Neuron (in vitro differentiated cells): ENCODE measurements at regions not wholly inside any gene's neighbourhood (a gene's known extent, or its start where the extent isn't known, plus 50 kb on each side); places are given as distances from the start of the nearest gene placed in this dataset.

Source experiments
- H2AFZ ChIP-seq: one replicate; pipeline ENCODE4 v1.6.1; 2013; ENCODE audit warnings: low read depth, mild to moderate bottlenecking, inconsistent platforms, low read length, moderate library complexity
- H3K27me3 ChIP-seq: one replicate; pipeline ENCODE4 v1.6.1; 2013; ENCODE audit warnings: low read length; ENCODE audit not compliant: insufficient read depth
- H3K36me3 ChIP-seq: one replicate; pipeline ENCODE4 v1.6.1; 2013; ENCODE audit warnings: low read length; ENCODE audit not compliant: insufficient read depth
- H3K4me1 ChIP-seq: one replicate; pipeline ENCODE4 v1.6.1; 2013; ENCODE audit warnings: low read length; ENCODE audit not compliant: insufficient read depth
- H3K4me3 ChIP-seq: 2 replicates; pipeline ENCODE4 v1.5.1; 2013; ENCODE audit warnings: mild to moderate bottlenecking, low read length, moderate library complexity
- H3K9me3 ChIP-seq: one replicate; pipeline ENCODE4 v1.6.1; 2013; ENCODE audit warnings: low read length

GRCh38 chr14:101234244-101234937, 326.9 kb upstream of the DIO3 start:
- peaks cover 21% of the 10 kb centered on the region for H3K4me1 ChIP-seq
- no peak overlapping the region for H3K4me3 ChIP-seq
- H3K27me3 ChIP-seq: no peaks in the 10 kb centered on the region
- H3K36me3 ChIP-seq: no peaks in the 10 kb centered on the region
- no peaks in the 10 kb centered on the region for H3K9me3 ChIP-seq
- no peak overlapping the region for H2AFZ ChIP-seq

- H2AFZ ChIP-seq: no peak overlapping the region
- H3K4me3 ChIP-seq: no peak overlapping the region
- H3K9me3 ChIP-seq: no peaks in the 10 kb centered on the region
- no peaks in the 10 kb centered on the region for H3K27me3 ChIP-seq
- H3K4me1 ChIP-seq: peaks cover 21% of the 10 kb centered on the region
- no peaks in the 10 kb centered on the region for H3K36me3 ChIP-seq
Observed at GRCh38 chr14:101234999-101235334, 326.3 kb upstream of the DIO3 start.

GRCh38 chr14:101235335-101236103, 325.8 kb upstream of the DIO3 start:
- Histone ChIP-seq H3K27me3 (no peaks in the 10 kb centered on the region), H3K4me3 (no peak overlapping the region), H2AFZ (no peak overlapping the region), H3K4me1 (peaks cover 21% of the 10 kb centered on the region), H3K36me3 (no peaks in the 10 kb centered on the region), H3K9me3 (no peaks in the 10 kb centered on the region)

DNA sequence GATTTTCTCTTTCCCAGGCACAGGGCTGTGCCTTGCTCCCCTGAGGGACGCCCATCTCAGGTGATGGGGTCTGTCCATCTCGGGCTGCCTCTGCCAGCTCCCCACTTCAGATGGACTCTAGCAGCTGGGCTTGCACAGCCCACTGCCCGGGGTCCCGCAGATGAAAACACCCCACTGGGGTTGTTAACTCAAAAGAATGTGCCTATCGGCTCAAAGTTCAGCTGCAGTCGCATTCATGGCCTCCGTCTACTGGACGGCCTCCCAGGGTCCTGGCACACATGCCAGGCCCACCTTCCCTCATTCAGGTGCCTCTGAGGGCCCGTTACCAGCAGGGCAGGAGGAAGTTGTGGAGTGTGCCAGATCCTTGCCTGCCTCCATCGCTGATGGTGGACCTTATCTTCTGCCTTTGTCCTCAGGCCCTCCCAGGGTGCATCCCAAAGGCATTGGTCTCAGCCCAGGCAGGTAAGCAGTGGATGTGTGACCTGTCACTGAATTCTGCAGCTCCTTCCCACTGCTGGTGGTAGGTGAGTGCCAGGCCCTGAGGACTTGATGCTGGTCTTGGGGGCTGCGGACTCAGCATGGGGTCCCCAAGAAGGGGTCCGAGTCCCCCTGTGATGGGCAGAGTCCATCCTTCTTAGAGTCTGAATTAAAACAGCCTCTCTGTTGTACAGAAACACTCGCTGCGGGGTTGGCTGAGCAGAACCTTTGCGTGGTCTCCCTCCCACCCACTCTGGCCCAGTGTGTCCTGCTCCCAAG, 324.6 kb upstream of the DIO3 start:
- Histone ChIP-seq H2AFZ (no peak overlapping the region), H3K4me3 (no peak overlapping the region), H3K4me1 (peaks cover 22% of the 10 kb centered on the region), H3K9me3 (no peaks in the 10 kb centered on the region), H3K36me3 (no peaks in the 10 kb centered on the region), H3K27me3 (no peaks in the 10 kb centered on the region)

- Histone ChIP-seq H3K9me3 (no peaks in the 10 kb centered on the region), H3K4me3 (no peak overlapping the region), H3K4me1 (peaks cover 24% of the 10 kb centered on the region), H3K27me3 (no peaks in the 10 kb centered on the region), H3K36me3 (no peaks in the 10 kb centered on the region), H2AFZ (no peak overlapping the region)
Observed at GRCh38 chr14:101237252-101237616, 324.1 kb upstream of the DIO3 start.

DNA sequence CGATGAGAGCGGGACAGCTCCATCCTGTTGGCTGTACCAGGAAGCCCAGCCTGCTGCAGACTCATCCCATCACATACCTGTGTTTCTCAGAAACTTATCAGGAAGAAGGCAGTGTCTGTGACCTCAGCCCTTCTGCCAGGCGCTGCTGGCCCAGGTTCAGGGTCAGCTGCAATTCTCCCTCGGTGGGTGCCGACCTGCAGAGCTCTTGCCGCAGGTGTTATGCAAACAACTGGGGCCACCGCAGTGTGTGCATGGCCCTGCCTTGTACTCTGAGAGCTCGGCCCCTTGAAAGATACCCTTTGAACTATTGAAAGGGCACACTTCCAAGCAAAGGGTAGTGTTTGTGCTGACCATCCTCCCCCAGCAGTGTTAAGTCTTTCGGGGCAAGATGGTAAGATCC, 322.2 kb upstream of the DIO3 start:
- Histone ChIP-seq H3K36me3 (no peaks in the 10 kb centered on the region), H2AFZ (no peak overlapping the region), H3K4me1 (peaks cover 14% of the 10 kb centered on the region), H3K4me3 (no peak overlapping the region), H3K27me3 (no peaks in the 10 kb centered on the region), H3K9me3 (no peaks in the 10 kb centered on the region)

GRCh38 chr14:101241147-101241546, 320.1 kb upstream of the DIO3 start:
- Histone ChIP-seq H2AFZ (no peak overlapping the region), H3K27me3 (no peaks in the 10 kb centered on the region), H3K36me3 (no peaks in the 10 kb centered on the region), H3K4me1 (peaks cover 2% of the 10 kb centered on the region), H3K4me3 (no peak overlapping the region), H3K9me3 (no peaks in the 10 kb centered on the region)

GRCh38 chr14:101241807-101242278, 319.5 kb upstream of the DIO3 start:
- Histone ChIP-seq H3K4me3 (no peak overlapping the region), H3K27me3 (no peaks in the 10 kb centered on the region), H2AFZ (no peak overlapping the region), H3K36me3 (no peaks in the 10 kb centered on the region), H3K9me3 (peaks cover 2% of the 10 kb centered on the region), H3K4me1 (peaks cover 2% of the 10 kb centered on the region)

DNA sequence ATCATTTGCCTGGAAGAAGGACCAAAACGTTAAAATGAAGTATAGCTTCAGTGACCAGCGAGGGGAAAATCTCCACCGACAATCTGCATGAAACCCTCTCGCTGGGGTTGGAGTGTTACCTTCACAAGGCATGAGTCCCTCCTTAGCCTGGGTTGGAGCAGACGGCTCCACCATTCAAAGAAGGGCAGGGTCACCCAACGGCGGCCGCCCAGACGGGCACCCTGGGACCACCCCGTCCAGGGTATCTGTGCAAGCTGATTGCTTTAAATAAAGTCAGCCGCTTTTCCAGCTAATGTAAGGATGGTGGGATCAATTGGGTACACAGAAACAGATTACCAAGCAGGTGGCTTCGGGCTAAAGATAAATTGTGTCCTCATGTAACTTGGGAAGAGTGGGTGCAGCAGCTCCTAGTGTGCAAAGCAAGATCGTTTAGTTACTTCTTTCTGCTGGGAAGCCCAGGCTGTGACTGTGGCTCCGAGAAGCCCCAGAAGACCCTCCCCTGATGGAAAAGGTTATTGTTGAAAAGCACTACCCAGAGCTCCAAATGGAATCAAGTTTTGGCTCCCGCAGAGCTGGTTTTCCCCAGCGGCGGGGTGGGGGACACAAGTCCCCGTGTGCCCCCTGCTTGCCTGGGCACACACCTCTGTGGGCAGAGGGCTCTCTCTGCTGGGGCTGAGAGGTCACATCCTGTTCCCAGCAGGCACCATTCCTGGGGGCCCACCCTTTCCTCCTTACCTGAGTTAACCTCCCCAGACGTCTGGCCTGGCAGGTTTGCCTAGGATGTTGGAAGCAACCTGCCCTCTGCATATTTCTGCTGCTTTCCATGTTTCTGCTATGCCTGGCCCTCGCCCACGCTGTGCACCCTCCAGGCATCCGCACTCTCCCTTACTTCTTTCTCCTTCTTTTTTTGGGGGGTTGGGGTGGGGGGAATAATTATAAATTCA, 318.6 kb upstream of the DIO3 start:
- no peak overlapping the region for H3K4me3 ChIP-seq
- no peak overlapping the region for H2AFZ ChIP-seq
- no peaks in the 10 kb centered on the region for H3K36me3 ChIP-seq
- H3K4me1 ChIP-seq: peaks cover 2% of the 10 kb centered on the region
- H3K27me3 ChIP-seq: no peaks in the 10 kb centered on the region
- H3K9me3 ChIP-seq: peaks cover 3% of the 10 kb centered on the region

DNA sequence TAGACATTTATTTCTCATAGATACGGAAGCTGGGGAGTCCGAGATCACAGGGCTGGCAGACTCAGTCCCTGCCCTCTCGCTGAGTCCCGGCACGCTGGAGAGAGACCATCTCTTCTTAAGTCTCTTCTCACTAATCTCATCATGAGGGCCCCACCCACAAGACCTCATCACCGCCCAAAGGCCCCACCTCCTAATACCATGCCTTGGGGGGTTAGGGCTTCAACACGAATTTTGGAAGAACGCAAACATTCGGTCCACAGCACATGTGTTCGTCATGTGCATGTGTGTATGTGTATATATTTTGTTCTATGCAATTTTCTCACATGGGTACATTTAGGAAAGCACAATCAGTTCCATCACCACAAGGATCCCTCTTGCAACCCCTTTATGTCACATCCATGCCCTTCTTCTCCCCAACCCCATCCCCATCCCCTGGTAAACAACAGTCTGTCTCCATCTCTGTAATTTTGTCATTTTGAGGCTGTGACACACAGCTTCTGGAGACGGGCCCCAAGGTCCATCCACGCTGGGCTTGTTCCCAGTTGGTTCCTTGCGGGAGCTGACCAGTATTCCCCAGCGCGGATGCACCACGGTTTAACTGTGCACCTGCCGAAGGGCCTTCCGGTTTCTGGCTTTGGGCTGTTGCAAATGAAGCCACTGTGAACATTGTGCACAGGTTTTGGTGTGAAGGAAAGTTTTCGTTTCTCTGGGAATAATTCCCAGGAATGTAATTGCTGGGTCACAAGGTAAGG, 317.5 kb upstream of the DIO3 start:
- Histone ChIP-seq H2AFZ (no peak overlapping the region), H3K4me3 (no peak overlapping the region), H3K27me3 (no peaks in the 10 kb centered on the region), H3K9me3 (peaks cover 3% of the 10 kb centered on the region), H3K4me1 (peaks cover 2% of the 10 kb centered on the region), H3K36me3 (no peaks in the 10 kb centered on the region)

GRCh38 chr14:101246894-101247841, 314.1 kb upstream of the DIO3 start:
- no peaks in the 10 kb centered on the region for H3K4me1 ChIP-seq
- peaks cover 3% of the 10 kb centered on the region for H3K9me3 ChIP-seq
- no peaks in the 10 kb centered on the region for H3K36me3 ChIP-seq
- no peaks in the 10 kb centered on the region for H3K27me3 ChIP-seq
- no peak overlapping the region for H3K4me3 ChIP-seq
- no peak overlapping the region for H2AFZ ChIP-seq
